HepG2 (cell line): ENCODE measurements at regions not wholly inside any gene's neighbourhood (a gene's known extent, or its start where the extent isn't known, plus 50 kb on each side); places are given as distances from the start of the nearest gene placed in this dataset.

ENCODE experiments used
- ARHGAP35 ChIP-seq: sonication (generic); formaldehyde crosslinking; IDR thresholded peaks from 2 replicates; pipeline ENCODE4 v1.9.0; 2022; ENCODE audit warnings: mild to moderate bottlenecking, inconsistent platforms, moderate library complexity, missing genetic modification reagents, borderline replicate concordance
- MTF1 ChIP-seq: sonication (generic); formaldehyde crosslinking; IDR thresholded peaks from 2 replicates; pipeline ENCODE4 v1.5.0; 2020; ENCODE audit warnings: missing genetic modification reagents
- NPAS2 ChIP-seq: sonication (generic); formaldehyde crosslinking; IDR thresholded peaks from 2 replicates; pipeline ENCODE4 v1.8.0; 2022; ENCODE audit warnings: mild to moderate bottlenecking, missing genetic modification reagents, borderline replicate concordance
- PCBP1 ChIP-seq: fragments of 200-400 bp; formaldehyde crosslinking; IDR thresholded peaks from 2 replicates; pipeline ENCODE4 v1.6.1; 2017; ENCODE audit warnings: mild to moderate bottlenecking, low read depth, low read length, borderline replicate concordance
- PRPF4 ChIP-seq: fragments of 200-400 bp; formaldehyde crosslinking; IDR thresholded peaks from 2 replicates; pipeline ENCODE4 v1.6.1; 2016; ENCODE audit warnings: low read length, low read depth; ENCODE audit not compliant: poor library complexity, severe bottlenecking
- PTBP1 ChIP-seq: fragments of 200-400 bp; formaldehyde crosslinking; IDR thresholded peaks from 2 replicates; pipeline ENCODE4 v1.6.1; 2018; ENCODE audit warnings: low read length, low read depth; ENCODE audit not compliant: poor library complexity, severe bottlenecking
- SP4 ChIP-seq: sonication (generic); formaldehyde crosslinking; IDR thresholded peaks from 2 replicates; pipeline ENCODE4 v1.8.1; 2023; ENCODE audit warnings: mild to moderate bottlenecking, missing genetic modification reagents
- TP53 ChIP-seq: sonication (generic); formaldehyde crosslinking; conservative IDR thresholded peaks from 2 replicates; pipeline ENCODE4 v1.4.0; 2020; ENCODE audit warnings: missing genetic modification reagents
- ZBTB43 ChIP-seq: sonication (generic); formaldehyde crosslinking; conservative IDR thresholded peaks from 2 replicates; pipeline ENCODE4 v1.4.0; 2020; ENCODE audit warnings: missing genetic modification reagents
- ZNF547 ChIP-seq: sonication (generic); formaldehyde crosslinking; IDR thresholded peaks from 2 replicates; pipeline ENCODE4 v1.5.1; 2020; ENCODE audit warnings: mild to moderate bottlenecking, missing genetic modification reagents
- TF ChIP-seq, protein P1 (sequence below), 2 experiments: sonication (generic) in 1 of 2; formaldehyde crosslinking in 1 of 2; IDR thresholded peaks; 2 replicates each; pipeline versions ENCODE4 v1.4.0 to v1.6.1; 2016 to 2020; ENCODE audit warnings: borderline replicate concordance in 1 of 2, low read depth in 1 of 2, mild to moderate bottlenecking in 1 of 2, missing genetic modification reagents in 1 of 2

- TF ChIP-seq, protein P1, sequence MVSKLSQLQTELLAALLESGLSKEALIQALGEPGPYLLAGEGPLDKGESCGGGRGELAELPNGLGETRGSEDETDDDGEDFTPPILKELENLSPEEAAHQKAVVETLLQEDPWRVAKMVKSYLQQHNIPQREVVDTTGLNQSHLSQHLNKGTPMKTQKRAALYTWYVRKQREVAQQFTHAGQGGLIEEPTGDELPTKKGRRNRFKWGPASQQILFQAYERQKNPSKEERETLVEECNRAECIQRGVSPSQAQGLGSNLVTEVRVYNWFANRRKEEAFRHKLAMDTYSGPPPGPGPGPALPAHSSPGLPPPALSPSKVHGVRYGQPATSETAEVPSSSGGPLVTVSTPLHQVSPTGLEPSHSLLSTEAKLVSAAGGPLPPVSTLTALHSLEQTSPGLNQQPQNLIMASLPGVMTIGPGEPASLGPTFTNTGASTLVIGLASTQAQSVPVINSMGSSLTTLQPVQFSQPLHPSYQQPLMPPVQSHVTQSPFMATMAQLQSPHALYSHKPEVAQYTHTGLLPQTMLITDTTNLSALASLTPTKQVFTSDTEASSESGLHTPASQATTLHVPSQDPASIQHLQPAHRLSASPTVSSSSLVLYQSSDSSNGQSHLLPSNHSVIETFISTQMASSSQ (IDR thresholded peaks at IDR 0.05; ENCODE audit: low read depth) = no peak
- TF ChIP-seq, protein P1 (CRISPR knock-in tag; IDR thresholded peaks at IDR 0.05; ENCODE audit: borderline replicate concordance) = no peak
- TF ChIP-seq PRPF4 (no peak), SP4 (CRISPR knock-in tag) (no peak), ARHGAP35 (CRISPR knock-in tag) (no peak), ZBTB43 (CRISPR knock-in tag) (no peak), NPAS2 (CRISPR knock-in tag) (no peak), MTF1 (no peak), TP53 (CRISPR knock-in tag) (no peak), PTBP1 (no peak), ZNF547 (CRISPR knock-in tag) (no peak), PCBP1 (no peak)
Measured at GRCh38 chr11:97905101-97905500, 1115.6 kb upstream of the CNTN5 start (continued).
